Activated naive CD4-positive, alpha-beta T cell treated with anti-CD3 and anti-CD28 coated beads, Interleukin-2, amount 10 ng/mL, durations not matched to agents 7 days and 5 days (primary cell): ENCODE measurements at regions not wholly inside any gene's neighbourhood (a gene's known extent, or its start where the extent isn't known, plus 50 kb on each side); places are given as distances from the start of the nearest gene placed in this dataset.

Experiments
- CTCF ChIA-PET: fragments of 350-600 bp; sonication (Branson Sonifier 250); formaldehyde crosslinking; loops from one replicate; lab custom pipeline; 2021; ENCODE audit warnings: antibody characterized with exemption; lab: Charles Lee
- DNase-seq: peaks from one replicate; pipeline ENCODE4 v3.0.0-alpha.2; 2020
- H3K27ac Mint-ChIP-seq: one replicate; pipeline ENCODE4 v1.8.0; 2021; ENCODE audit warnings: mild to moderate bottlenecking, moderate library complexity, mixed read lengths
- H3K27me3 Mint-ChIP-seq: one replicate; pipeline ENCODE4 v1.8.0; 2021; ENCODE audit warnings: mild to moderate bottlenecking, mixed read lengths
- H3K36me3 Mint-ChIP-seq: one replicate; pipeline ENCODE4 v1.8.0; 2021; ENCODE audit warnings: mixed read lengths
- H3K4me1 Mint-ChIP-seq: one replicate; pipeline ENCODE4 v1.8.0; 2021; ENCODE audit warnings: mixed read lengths
- H3K4me3 Mint-ChIP-seq: one replicate; pipeline ENCODE4 v1.8.0; 2021; ENCODE audit warnings: mild to moderate bottlenecking, moderate library complexity, mixed read lengths
- H3K9me3 Mint-ChIP-seq: one replicate; pipeline ENCODE4 v1.8.0; 2021; ENCODE audit warnings: mixed read lengths

GRCh38 chr9:69955536-69956355 is 87.9 kb upstream of the MAMDC2 start:
- Mint-ChIP-seq H3K36me3 (no peaks in the 10 kb centered on the region), H3K4me1 (no peaks in the 10 kb centered on the region), H3K27ac (no peak overlapping the region), H3K9me3 (no peaks in the 10 kb centered on the region), H3K27me3 (peaks cover 10% of the 10 kb centered on the region), H3K4me3 (no peak overlapping the region)
- CTCF ChIA-PET: interaction anchor here (1.6 kb wide), 1 partner anchor 155 kb away, joined by 3 read pairs; no protein-coding TSS in a partner anchor
- no peak for DNase-seq

GRCh38 chr9:69961843-69962242 is 81.8 kb upstream of the MAMDC2 start:
- Mint-ChIP-seq H3K27ac (no peak overlapping the region), H3K27me3 (peaks cover 20% of the 10 kb centered on the region), H3K4me1 (no peaks in the 10 kb centered on the region), H3K36me3 (no peaks in the 10 kb centered on the region), H3K9me3 (no peaks in the 10 kb centered on the region), H3K4me3 (no peak overlapping the region)
- DNase-seq: no peak
- CTCF ChIA-PET: interaction anchor here (1.2 kb wide), 1 partner anchor 152 kb away, joined by 5 read pairs; no protein-coding TSS in a partner anchor

GRCh38 chr9:69963803-69964202 is 79.8 kb upstream of the MAMDC2 start:
- H3K4me1 Mint-ChIP-seq: no peaks in the 10 kb centered on the region
- no peaks in the 10 kb centered on the region for H3K36me3 Mint-ChIP-seq
- no peak overlapping the region for H3K27ac Mint-ChIP-seq
- CTCF ChIA-PET: interaction anchor here (1.5 kb wide), 1 partner anchor 147 kb away, joined by 3 read pairs; no protein-coding TSS in a partner anchor
- H3K4me3 Mint-ChIP-seq: no peak overlapping the region
- no peak for DNase-seq
- H3K9me3 Mint-ChIP-seq: no peaks in the 10 kb centered on the region
- H3K27me3 Mint-ChIP-seq: peaks cover 23% of the 10 kb centered on the region

GRCh38 chr9:69964446-69964845 is 79.2 kb upstream of the MAMDC2 start:
- no peaks in the 10 kb centered on the region for H3K36me3 Mint-ChIP-seq
- no peak overlapping the region for H3K4me3 Mint-ChIP-seq
- CTCF ChIA-PET: interaction anchor here (1.5 kb wide), 1 partner anchor 147 kb away, joined by 3 read pairs; no protein-coding TSS in a partner anchor
- no peaks in the 10 kb centered on the region for H3K4me1 Mint-ChIP-seq
- H3K27ac Mint-ChIP-seq: no peak overlapping the region
- H3K9me3 Mint-ChIP-seq: no peaks in the 10 kb centered on the region
- peaks cover 17% of the 10 kb centered on the region for H3K27me3 Mint-ChIP-seq
- DNase-seq: no peak

GRCh38 chr9:69965416-69966145 is 78.1 kb upstream of the MAMDC2 start:
- H3K27me3 Mint-ChIP-seq: peaks cover 16% of the 10 kb centered on the region
- H3K4me1 Mint-ChIP-seq: no peaks in the 10 kb centered on the region
- no peak for DNase-seq
- H3K27ac Mint-ChIP-seq: no peak overlapping the region
- no peak overlapping the region for H3K4me3 Mint-ChIP-seq
- CTCF ChIA-PET: interaction anchor here (0.6 kb wide), 1 partner anchor 1046 kb away, joined by 3 read pairs; no protein-coding TSS in a partner anchor
- no peaks in the 10 kb centered on the region for H3K9me3 Mint-ChIP-seq
- H3K36me3 Mint-ChIP-seq: no peaks in the 10 kb centered on the region

GRCh38 chr9:69967344-69967743 is 76.3 kb upstream of the MAMDC2 start:
- H3K4me1 Mint-ChIP-seq: no peaks in the 10 kb centered on the region
- no peak overlapping the region for H3K4me3 Mint-ChIP-seq
- H3K27me3 Mint-ChIP-seq: peaks cover 18% of the 10 kb centered on the region

GRCh38 chr9:69970001-69970533 is 73.6 kb upstream of the MAMDC2 start:
- H3K4me1 Mint-ChIP-seq: no peaks in the 10 kb centered on the region
- H3K9me3 Mint-ChIP-seq: no peaks in the 10 kb centered on the region
- H3K27me3 Mint-ChIP-seq: peaks cover 21% of the 10 kb centered on the region
- CTCF ChIA-PET: interaction anchor here (0.6 to 3.7 kb wide), 3 partner anchors 23 to 632 kb away, joined by 3 to 71 read pairs (median 13); no protein-coding TSS in a partner anchor
- no peak overlapping the region for H3K4me3 Mint-ChIP-seq
- H3K36me3 Mint-ChIP-seq: no peaks in the 10 kb centered on the region
- DNase-seq: no peak
- no peak overlapping the region for H3K27ac Mint-ChIP-seq

More at GRCh38 chr9:69967344-69967743, 76.3 kb upstream of the MAMDC2 start:
- no peak for DNase-seq
- CTCF ChIA-PET: no interaction called here
- Mint-ChIP-seq H3K27ac (no peak overlapping the region), H3K9me3 (no peaks in the 10 kb centered on the region), H3K36me3 (no peaks in the 10 kb centered on the region)

- H3K9me3 Mint-ChIP-seq: no peaks in the 10 kb centered on the region
- no peak overlapping the region for H3K27ac Mint-ChIP-seq
- H3K4me3 Mint-ChIP-seq: no peak overlapping the region
- no peaks in the 10 kb centered on the region for H3K4me1 Mint-ChIP-seq
- CTCF ChIA-PET: interaction anchor here (1.1 to 3.7 kb wide), 5 partner anchors 10 to 631 kb away, joined by 3 to 71 read pairs (median 9); no protein-coding TSS in a partner anchor
- peak; percentile 70 for DNase-seq
- H3K36me3 Mint-ChIP-seq: no peaks in the 10 kb centered on the region
- H3K27me3 Mint-ChIP-seq: peaks cover 15% of the 10 kb centered on the region
Measured at GRCh38 chr9:69971643-69972449, 71.8 kb upstream of the MAMDC2 start.

- Mint-ChIP-seq H3K4me3 (no peak overlapping the region), H3K27ac (no peak overlapping the region), H3K36me3 (no peaks in the 10 kb centered on the region), H3K27me3 (peaks cover 12% of the 10 kb centered on the region), H3K9me3 (no peaks in the 10 kb centered on the region), H3K4me1 (no peaks in the 10 kb centered on the region)
- CTCF ChIA-PET: interaction anchor here (3.4 kb wide), 1 partner anchor 136 kb away, joined by 22 read pairs; no protein-coding TSS in a partner anchor
- no peak for DNase-seq
Measured at GRCh38 chr9:69975681-69976080, 68.0 kb upstream of the MAMDC2 start.

GRCh38 chr9:69976152-69976551 is 67.5 kb upstream of the MAMDC2 start:
- Mint-ChIP-seq H3K9me3 (no peaks in the 10 kb centered on the region), H3K4me1 (no peaks in the 10 kb centered on the region), H3K36me3 (no peaks in the 10 kb centered on the region), H3K27me3 (peaks cover 12% of the 10 kb centered on the region), H3K27ac (no peak overlapping the region), H3K4me3 (no peak overlapping the region)
- CTCF ChIA-PET: interaction anchor here (0.7 to 3.4 kb wide), 2 partner anchors 136 to 1828 kb away, joined by 3 to 22 read pairs; no protein-coding TSS in a partner anchor
- no peak for DNase-seq

GRCh38 chr9:69980041-69980440 is 63.6 kb upstream of the MAMDC2 start:
- Mint-ChIP-seq H3K27me3 (no peaks in the 10 kb centered on the region), H3K4me1 (no peaks in the 10 kb centered on the region)

GRCh38 chr9:69980591-69980990 is 63.1 kb upstream of the MAMDC2 start:
- no peaks in the 10 kb centered on the region for H3K27me3 Mint-ChIP-seq
- H3K36me3 Mint-ChIP-seq: no peaks in the 10 kb centered on the region
- no peak for DNase-seq
- no peaks in the 10 kb centered on the region for H3K4me1 Mint-ChIP-seq
- no peak overlapping the region for H3K27ac Mint-ChIP-seq
- H3K9me3 Mint-ChIP-seq: no peaks in the 10 kb centered on the region
- CTCF ChIA-PET: interaction anchor here (1.0 kb wide), 1 partner anchor 132 kb away, joined by 3 read pairs; no protein-coding TSS in a partner anchor
- no peak overlapping the region for H3K4me3 Mint-ChIP-seq

More at GRCh38 chr9:69980041-69980440, 63.6 kb upstream of the MAMDC2 start:
- no peak overlapping the region for H3K27ac Mint-ChIP-seq
- H3K36me3 Mint-ChIP-seq: no peaks in the 10 kb centered on the region
- DNase-seq: no peak
- no peaks in the 10 kb centered on the region for H3K9me3 Mint-ChIP-seq
- CTCF ChIA-PET: no interaction called here
- no peak overlapping the region for H3K4me3 Mint-ChIP-seq
